GM11168 (cell line): ENCODE measurements at regions not wholly inside any gene's neighbourhood (a gene's known extent, or its start where the extent isn't known, plus 50 kb on each side); places are given as distances from the start of the nearest gene placed in this dataset.

Experiments used
- in situ Hi-C: fragments of 300-500 bp; cut with MboI; formaldehyde crosslinking; loops from one replicate; pipeline ENCODE4 v1.12.0; 2022; ENCODE audit warnings: low sequenced_read_pairs; ENCODE audit not compliant: unreplicated experiment

DNA sequence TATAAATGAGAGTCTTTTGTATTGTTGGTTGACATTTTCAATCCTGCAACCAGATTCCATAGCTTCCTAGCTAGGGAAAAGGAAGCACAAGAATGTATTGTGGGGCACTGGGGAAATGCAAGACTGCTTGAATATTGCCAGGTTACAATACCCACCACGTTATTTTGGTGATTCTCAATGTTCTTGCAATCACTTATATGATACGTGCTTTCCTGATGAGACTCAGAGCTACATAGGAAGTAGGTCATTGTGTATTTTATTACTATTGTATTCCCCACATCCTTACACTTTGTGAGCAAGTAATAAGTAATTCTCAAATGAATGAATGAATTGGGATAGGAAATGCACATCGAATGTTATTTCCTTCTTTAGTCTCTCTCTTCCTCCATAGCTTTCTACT, 217.1 kb upstream of the CD180 start:
- in situ Hi-C loops: no loop called here

GRCh38 chr5:67409126-67409777, 212.7 kb upstream of the CD180 start:
- in situ Hi-C loops: no loop called here

- in situ Hi-C loops: no loop called here
Observed at GRCh38 chr5:67407979-67408378, 211.4 kb upstream of the CD180 start.

DNA sequence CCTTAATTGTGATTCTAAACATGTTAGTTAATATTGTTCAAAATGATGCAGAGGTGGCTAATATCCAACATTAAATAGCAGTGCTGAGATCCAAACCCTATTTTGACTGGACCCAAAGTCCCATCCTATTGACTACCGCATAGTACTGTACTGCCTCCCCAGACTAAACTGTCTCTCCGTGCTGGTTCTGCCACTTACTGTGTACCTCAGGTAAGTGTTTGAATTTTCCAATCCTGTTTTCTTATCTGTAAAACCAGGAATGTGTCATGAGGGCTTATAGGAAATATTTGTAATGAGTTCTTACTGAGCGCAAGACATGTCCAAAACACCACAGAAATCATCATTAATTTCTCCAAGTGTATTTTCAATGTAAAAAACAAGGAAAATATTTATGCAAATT, 209.2 kb upstream of the CD180 start:
- in situ Hi-C loops: no loop called here

- in situ Hi-C loops: no loop called here
Observed at GRCh38 chr5:67405101-67405364, 208.4 kb upstream of the CD180 start.

GRCh38 chr5:67404256-67405100, 207.9 kb upstream of the CD180 start:
- in situ Hi-C loops: no loop called here

GRCh38 chr5:67402526-67402925, 205.9 kb upstream of the CD180 start:
- in situ Hi-C loops: no loop called here

DNA sequence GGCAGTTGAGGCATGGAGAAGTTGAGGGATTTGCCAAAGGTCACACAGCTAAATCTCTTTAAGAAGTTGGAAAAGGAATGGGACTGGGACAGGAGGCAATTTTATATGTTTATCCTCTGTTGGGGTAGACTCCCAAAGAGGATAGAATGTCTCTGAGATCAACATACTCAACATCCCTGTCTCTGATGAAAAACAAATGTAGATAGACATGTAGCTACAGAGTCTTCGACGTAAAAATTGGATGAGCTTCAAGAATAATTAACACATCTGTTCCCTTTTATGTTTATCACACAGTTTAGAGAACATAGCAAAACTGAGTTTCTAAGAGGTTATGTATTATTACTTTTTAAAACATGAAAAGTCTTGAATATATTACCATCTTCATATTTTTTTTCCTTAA, 204.6 kb upstream of the CD180 start:
- in situ Hi-C loops: no loop called here

- in situ Hi-C loops: no loop called here
Observed at GRCh38 chr5:67400752-67401151, 204.2 kb upstream of the CD180 start.

- in situ Hi-C loops: no loop called here
Observed at GRCh38 chr5:67395790-67396418, 199.3 kb upstream of the CD180 start.

DNA sequence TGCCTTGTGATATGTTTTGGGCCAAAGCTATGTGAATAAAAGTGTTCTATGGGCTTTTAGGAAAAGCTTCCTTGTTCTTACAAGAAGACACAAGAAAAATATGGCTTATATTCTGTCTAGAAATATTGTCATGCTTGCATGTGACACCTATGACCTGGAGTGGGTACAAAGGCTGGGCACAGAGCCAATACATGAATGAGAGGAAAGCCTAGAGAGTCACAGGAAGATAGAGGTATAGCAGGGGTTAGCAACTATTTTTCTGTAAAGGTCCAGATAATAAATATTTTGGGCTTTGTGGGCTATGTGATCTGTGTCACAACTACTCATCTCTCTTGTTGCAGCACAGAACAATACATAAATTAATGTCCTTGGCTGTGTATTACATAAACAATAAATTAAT, 196.6 kb upstream of the CD180 start:
- in situ Hi-C loops: no loop called here

- in situ Hi-C loops: no loop called here
Observed at GRCh38 chr5:67390935-67391334, 194.3 kb upstream of the CD180 start.

- in situ Hi-C loops: no loop called here
Observed at GRCh38 chr5:67383451-67383850, 186.9 kb upstream of the CD180 start.

DNA sequence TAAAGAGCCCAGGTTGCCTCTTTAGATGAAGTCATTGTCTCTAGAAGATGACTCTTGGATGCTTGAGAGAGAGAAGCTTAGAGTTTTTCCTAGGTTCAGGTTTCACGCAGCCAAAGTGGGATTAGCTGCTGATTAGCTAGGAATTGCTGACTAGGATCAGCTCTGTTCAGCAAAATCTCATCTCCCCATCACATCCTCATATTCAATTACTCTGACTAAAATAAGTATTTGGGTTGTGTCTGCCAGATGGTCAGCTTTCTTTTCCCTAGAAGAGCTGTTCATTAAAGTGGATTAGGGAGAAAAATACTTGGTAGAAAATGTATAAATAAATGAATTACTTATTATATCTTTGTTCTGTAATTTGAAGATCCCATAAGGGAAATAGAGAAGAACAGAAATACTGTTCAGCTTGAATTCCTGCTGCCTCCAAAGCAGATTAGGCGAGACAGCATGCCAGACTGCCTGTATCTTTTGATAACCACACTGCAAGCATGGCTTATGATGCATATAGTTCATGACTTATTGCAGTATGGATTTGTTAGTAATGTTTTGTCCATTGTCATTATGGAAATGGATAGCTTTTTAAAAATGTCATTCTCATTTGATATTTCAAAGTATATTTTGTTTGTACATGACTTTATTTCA, 184.8 kb upstream of the CD180 start:
- in situ Hi-C loops: no loop called here

DNA sequence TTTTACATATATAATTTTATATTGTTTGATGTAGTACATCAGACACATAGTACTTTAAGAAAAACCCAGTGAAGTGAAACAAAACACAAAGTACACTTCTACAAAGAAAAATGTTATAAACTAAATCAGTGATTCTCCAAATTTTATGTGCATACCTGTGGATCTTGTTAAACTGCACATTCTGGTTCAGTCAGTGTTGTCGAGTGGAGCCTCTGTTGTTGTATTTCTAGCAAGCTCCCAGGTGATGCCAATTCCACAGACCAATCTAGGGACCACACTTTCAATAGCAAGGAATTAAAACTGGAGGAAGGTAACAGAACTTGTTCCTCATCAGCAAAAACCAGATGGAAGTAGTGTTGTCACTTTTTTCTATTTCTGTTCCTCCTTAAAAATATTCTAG, 183.8 kb upstream of the CD180 start:
- in situ Hi-C loops: no loop called here

GRCh38 chr5:67379753-67380152, 183.2 kb upstream of the CD180 start:
- in situ Hi-C loops: no loop called here

- in situ Hi-C loops: no loop called here
Observed at GRCh38 chr5:67378256-67378655, 181.7 kb upstream of the CD180 start.

DNA sequence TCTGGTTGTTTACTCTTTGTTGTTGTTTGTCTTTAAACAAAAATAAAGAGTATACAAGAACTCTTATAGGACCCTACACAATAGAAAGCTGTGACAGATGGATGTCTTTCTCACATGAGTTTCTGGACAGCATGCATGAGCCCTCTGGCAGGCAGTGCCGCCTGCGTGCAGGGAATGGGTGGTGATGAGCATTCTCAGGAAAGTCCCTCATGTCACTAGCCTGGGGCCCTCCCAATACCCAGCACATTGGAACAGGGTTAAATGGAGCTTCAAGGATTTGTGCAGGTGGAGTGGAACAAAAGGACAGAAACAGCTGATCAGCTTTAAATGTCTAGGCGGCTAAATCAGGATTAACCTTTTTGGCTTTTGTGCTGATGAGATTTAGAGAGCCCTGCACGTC, 181.0 kb upstream of the CD180 start:
- in situ Hi-C loops: no loop called here

GRCh38 chr5:67375606-67376005, 179.0 kb upstream of the CD180 start:
- in situ Hi-C loops: no loop called here

GRCh38 chr5:67374378-67374777, 177.8 kb upstream of the CD180 start:
- in situ Hi-C loops: no loop called here

DNA sequence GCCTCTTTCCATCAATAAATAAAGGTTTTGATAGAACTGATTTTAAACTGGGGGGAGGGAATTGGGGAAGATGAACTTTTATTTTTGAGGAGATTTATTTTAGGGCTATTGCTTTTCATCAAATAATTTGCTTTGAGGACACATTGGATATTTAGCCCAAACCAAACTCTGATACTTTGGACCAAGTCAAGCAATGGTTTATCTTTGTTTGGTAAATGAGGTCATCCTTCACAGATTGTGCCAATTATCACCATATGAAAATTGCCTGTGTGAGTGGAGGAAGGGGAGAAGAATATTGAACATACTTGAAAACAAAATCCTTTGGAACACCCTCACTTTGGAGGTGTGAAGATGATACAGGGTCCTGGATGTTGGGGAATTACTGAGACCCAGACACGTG, 176.9 kb upstream of the CD180 start:
- in situ Hi-C loops: no loop called here
